GM19468 (cell line): ENCODE measurements at regions not wholly inside any gene's neighbourhood (a gene's known extent, or its start where the extent isn't known, plus 50 kb on each side); places are given as distances from the start of the nearest gene placed in this dataset.
"Not testable (repeated sequence)": the region's sequence is repeated elsewhere in the genome, so short reads cannot be mapped to it uniquely, and the experiment has no call there.

ENCODE experiments used
- ATAC-seq: cut with Tn5 transposase; IDR thresholded peaks from one replicate; pipeline ENCODE4 v1.9.1; 2021; ENCODE audit warnings: mild to moderate bottlenecking, moderate library complexity, moderate number of reproducible peaks; ENCODE audit not compliant: unreplicated experiment; ENCODE audit errors: extremely low read depth

GRCh38 chr12:105522166-105522825 is 191.8 kb downstream of the C12orf75 start:
- no peak for ATAC-seq

DNA sequence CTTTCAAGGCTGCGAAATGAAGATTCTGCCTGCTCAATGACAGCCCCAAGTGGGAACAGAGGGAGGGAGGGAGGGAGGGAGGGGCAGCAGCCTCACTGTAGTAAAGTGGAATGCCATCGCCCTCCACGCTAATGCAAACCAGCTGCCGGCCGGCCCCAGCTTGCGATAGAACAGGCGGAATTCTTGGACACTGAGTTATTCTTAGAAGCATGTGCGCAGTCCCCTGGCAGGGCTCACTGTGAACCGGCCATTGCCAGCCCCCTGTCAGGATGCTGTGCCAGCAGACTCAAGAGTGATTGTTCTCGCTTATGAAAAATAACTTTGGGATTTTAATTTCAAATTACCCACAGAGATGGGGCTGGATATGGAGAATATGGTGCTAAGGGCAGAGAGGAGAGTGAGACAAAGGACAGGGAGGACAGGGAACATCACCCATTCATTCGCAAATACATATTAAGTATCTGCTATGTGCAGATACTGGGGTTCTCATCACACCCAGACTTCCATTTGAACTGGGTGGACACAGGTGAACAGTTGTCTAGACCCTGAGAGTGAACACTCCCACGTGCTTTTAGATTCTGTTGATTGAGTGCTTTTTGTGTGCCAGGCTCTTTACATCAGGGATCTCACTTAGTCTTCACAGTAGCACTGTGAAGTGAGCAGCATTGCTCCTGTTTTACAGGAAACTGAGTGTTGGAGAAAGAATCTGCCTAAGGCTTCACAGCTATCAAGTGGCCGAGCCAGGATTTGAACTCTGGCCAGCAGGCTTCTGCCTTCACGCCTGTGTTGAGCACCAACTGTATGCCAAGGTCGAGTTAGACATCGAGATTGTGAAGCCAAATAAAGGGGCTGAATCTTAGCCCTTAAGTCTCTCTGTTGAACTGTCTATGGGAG is 192.9 kb downstream of the C12orf75 start:
- no peak for ATAC-seq

GRCh38 chr12:105524961-105525360 is 194.5 kb downstream of the C12orf75 start:
- ATAC-seq: no peak

DNA sequence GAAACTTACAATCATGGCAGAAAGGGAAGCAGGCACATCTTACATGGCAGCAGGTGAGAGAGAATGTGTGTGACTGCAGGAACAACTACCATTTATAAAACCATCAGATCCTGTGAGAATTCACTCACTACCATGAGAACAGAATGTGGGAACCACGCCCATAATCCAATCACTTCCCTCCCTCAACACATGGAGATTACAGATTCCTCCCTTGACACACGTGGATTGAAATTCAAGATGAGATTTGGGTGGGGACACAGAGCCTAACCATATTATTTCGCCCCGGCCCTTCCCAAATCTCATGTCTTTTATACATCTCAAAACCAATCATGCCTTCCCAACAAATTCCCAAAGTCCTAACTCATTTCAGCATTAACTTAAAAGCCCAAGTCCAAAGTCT is 203.6 kb downstream of the C12orf75 start:
- no peak for ATAC-seq

- not testable (repeated sequence) for ATAC-seq
Observed at GRCh38 chr12:105535033-105535432, 204.5 kb downstream of the C12orf75 start.

DNA sequence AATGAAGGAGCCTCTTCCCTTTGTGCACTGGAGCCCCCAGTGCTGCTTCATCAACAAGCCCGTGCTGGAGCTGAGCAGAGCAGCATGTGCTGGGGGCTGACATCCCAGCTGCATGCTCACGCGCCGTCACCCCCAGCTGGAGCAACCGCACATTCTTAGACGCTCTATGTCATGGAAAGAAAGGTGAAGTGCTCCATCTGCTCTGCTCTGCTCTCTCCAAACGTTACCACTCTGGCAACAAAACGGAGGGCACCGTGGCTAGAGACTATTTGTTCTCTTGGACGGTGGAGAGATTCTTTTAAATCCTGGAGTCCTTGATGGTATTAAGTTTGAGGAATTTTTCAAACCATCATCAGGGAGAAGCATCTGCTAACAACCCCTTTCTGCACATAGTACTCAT is 208.4 kb downstream of the C12orf75 start:
- ATAC-seq: no peak

- ATAC-seq: no peak
Observed at GRCh38 chr12:105539735-105540134, 209.2 kb downstream of the C12orf75 start.

GRCh38 chr12:105547786-105548185 is 217.3 kb downstream of the C12orf75 start:
- ATAC-seq: no peak

GRCh38 chr12:105548626-105549025 is 218.1 kb downstream of the C12orf75 start:
- no peak for ATAC-seq

GRCh38 chr12:105552056-105552455 is 221.6 kb downstream of the C12orf75 start:
- no peak for ATAC-seq

- no peak for ATAC-seq
Observed at GRCh38 chr12:105554223-105554678, 223.8 kb downstream of the C12orf75 start.

- ATAC-seq: no peak
Observed at GRCh38 chr12:105554856-105555255, 224.4 kb downstream of the C12orf75 start.

DNA sequence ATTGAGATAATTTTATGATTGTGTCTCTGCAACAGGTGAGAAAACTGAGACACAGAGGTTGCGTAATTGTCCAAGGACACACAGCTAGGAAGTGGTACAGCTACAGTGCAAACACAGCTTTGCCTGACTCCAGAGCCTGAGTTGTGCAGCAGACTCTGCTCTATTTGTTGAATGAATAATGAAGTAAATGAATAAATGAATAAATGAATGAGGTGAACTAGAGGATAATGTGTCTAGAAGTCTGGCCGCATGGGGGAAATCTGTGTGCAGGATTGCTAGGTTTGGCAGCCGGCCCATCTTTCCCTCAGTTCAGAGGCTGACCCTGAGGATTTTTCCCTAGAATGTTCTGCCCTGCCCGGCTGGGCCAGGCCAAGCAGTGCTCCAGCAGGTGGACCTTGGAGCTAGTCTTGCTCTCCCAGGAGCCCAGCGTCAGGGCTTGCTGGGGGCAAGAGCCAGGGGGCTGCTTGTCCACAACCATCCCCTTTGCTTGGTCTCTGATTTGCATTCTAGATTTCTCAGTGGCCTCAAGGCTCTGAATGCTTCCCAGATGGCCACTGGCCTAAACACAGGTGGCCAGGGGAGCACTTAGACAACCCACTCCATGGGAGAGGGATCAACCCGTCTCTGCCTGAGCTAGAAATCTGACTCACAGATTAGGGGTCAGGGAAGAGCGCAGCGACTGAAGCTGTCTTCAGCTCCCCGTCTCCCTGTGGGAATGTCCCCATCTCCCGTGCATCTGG is 225.2 kb downstream of the C12orf75 start:
- no peak for ATAC-seq

- ATAC-seq: no peak
Observed at GRCh38 chr12:105559310-105559709, 228.8 kb downstream of the C12orf75 start.

GRCh38 chr12:105561546-105562198 is 231.2 kb downstream of the C12orf75 start:
- ATAC-seq: no peak

- no peak for ATAC-seq
Observed at GRCh38 chr12:105562199-105562971, 231.9 kb downstream of the C12orf75 start.

GRCh38 chr12:105567061-105567460 is 236.6 kb downstream of the C12orf75 start:
- ATAC-seq: no peak

DNA sequence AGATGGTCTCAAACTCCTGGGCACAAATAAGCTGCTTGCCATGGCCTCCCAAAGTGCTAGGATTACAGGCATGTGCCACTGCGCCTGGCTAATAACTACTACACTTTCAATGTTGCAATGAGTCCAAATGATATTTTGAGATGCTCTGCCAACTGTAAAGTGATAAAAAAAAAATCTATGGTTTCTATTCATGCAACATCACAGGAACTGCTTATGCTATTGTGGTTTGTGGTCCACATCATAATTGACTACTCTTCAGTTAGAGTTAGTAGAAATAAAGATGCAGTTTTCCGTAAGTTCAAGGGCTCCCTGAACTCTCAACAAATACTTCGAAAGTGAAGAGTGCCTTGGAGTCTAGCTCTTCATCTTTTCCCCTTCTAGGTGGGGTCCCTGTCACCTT is 239.4 kb downstream of the C12orf75 start:
- no peak for ATAC-seq

DNA sequence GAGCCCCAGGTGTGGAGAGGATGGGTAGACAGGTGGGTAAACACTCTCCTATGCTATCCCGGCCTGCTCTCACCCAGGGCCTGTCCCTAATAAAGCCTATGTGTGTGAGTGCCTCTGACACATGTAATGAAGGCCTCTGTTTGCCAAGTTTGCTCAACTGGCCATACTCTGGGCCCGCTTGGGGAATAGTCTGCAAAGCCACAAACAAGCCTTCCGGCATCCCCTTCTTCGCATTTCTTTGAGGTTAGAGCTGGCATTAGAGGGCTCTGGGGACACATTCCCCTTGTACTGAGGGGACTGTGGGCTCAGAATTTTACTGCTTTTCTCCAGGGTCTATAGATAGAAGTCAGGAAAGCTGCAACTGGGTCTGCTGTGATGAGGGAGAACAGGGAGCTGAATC is 240.5 kb downstream of the C12orf75 start:
- ATAC-seq: no peak

DNA sequence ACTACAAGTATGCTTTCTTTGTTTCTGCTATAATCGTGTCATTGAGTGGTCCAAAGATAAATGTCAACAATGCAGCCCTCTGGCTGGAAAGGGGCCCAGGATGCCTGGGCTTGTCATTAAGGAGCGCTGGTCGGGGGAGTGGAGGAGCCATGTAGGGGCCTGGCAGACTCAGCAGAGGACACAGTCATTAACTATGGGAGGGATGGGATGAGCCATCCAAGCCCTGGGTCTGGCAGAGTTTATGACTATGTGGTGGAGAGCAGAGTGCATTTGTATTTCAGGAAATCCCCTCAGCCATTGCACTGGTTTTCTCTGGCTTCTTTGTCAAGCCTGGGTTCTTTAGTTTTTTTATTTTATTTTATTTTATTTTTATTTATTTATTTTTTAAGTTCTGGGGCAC is 243.1 kb downstream of the C12orf75 start:
- no peak for ATAC-seq
